Omental fat pad (tissue), 3 donors: ENCODE measurements at regions not wholly inside any gene's neighbourhood (a gene's known extent, or its start where the extent isn't known, plus 50 kb on each side); places are given as distances from the start of the nearest gene placed in this dataset.

Experiments used
- ATAC-seq: fragments of 150-250 bp; one replicate; pipeline ENCODE4 v1.9.1; 2016; ENCODE audit warnings: mild to moderate bottlenecking, moderate library complexity; ENCODE audit not compliant: low FRiP score
- DNase-seq: peaks from one replicate; pipeline ENCODE4 v3.0.0-alpha.2; 2019; ENCODE audit warnings: low spot score
- TF ChIP-seq, protein P1 (sequence below), 3 donors: fragments of 450-650 bp; IDR thresholded peaks; one replicate each; pipeline ENCODE4 v1.5.1; 2016 to 2017; ENCODE audit warnings: antibody characterized with exemption in 3 of 3, mild to moderate bottlenecking in 3 of 3, moderate library complexity in 2 of 3

DNA sequence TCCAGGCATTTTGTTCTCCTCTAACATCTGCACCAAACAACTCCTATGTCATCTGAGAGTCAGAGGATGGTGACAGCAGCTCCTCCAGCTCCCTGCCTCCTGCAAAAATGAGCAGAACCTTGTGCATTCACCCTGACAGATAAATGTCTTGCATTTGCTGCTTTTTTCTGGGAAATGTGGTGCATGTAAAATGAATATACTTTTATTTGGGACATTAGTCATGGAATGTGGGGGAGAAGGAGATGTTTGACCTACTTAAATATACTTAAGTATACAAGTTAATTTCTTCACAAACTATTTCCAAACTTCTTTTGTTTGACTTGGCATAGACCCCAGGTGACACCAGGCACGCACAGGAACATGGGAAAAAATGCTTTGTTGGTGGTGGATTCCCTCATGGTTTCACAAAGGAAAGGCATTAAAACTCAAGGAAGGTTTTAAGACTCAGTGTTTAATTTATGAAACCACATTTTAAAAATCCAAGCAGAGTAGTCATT, 181.8 kb upstream of the MCHR2 start:
- ATAC-seq (peak; percentile 69), DNase-seq (no peak)
- TF ChIP-seq, protein P1, sequence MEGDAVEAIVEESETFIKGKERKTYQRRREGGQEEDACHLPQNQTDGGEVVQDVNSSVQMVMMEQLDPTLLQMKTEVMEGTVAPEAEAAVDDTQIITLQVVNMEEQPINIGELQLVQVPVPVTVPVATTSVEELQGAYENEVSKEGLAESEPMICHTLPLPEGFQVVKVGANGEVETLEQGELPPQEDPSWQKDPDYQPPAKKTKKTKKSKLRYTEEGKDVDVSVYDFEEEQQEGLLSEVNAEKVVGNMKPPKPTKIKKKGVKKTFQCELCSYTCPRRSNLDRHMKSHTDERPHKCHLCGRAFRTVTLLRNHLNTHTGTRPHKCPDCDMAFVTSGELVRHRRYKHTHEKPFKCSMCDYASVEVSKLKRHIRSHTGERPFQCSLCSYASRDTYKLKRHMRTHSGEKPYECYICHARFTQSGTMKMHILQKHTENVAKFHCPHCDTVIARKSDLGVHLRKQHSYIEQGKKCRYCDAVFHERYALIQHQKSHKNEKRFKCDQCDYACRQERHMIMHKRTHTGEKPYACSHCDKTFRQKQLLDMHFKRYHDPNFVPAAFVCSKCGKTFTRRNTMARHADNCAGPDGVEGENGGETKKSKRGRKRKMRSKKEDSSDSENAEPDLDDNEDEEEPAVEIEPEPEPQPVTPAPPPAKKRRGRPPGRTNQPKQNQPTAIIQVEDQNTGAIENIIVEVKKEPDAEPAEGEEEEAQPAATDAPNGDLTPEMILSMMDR (IDR thresholded peaks at IDR 0.05): no peak

DNA sequence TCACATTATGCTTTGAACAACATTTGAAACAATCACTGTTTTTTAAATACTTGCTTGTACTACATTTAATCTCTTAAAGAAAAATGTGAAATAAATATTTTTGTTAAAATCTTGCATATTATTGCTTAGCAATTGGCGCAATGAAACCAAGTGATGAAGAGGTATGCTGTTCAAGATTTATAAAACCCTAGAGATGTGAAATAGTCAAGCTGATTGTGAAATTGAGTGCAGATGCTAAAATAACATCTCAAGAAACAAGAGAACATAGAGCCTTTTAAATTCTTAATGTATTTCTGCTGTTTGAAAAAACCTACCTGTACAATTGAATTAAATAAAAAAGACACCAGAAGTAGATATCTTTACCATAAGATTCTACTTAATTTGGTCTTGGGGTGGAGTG, 179.2 kb upstream of the MCHR2 start:
- ATAC-seq (no peak), DNase-seq (no peak)
- TF ChIP-seq, protein P1 (IDR thresholded peaks at IDR 0.05): no peak

DNA sequence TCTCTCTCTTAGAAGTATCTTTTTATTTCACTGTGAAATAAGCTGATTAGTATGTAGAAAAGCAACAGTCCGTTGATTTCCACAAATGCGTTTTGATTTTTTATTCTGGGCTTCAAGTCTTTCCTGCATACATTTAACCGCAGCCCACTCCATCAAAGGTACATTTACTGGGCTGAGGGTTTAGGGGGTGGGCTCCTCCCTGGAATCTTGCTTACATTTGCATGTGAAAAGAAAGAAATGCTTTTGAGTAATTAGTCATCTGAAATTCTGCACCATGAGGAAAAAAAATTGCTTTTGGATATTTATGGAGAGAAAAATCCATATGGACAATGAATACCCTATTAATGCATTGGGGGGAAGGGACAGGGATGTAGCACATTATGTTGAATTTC, 178.3 kb upstream of the MCHR2 start:
- TF ChIP-seq, protein P1 (IDR thresholded peaks at IDR 0.05): no peak
- DNase-seq (no peak), ATAC-seq (no peak)

DNA sequence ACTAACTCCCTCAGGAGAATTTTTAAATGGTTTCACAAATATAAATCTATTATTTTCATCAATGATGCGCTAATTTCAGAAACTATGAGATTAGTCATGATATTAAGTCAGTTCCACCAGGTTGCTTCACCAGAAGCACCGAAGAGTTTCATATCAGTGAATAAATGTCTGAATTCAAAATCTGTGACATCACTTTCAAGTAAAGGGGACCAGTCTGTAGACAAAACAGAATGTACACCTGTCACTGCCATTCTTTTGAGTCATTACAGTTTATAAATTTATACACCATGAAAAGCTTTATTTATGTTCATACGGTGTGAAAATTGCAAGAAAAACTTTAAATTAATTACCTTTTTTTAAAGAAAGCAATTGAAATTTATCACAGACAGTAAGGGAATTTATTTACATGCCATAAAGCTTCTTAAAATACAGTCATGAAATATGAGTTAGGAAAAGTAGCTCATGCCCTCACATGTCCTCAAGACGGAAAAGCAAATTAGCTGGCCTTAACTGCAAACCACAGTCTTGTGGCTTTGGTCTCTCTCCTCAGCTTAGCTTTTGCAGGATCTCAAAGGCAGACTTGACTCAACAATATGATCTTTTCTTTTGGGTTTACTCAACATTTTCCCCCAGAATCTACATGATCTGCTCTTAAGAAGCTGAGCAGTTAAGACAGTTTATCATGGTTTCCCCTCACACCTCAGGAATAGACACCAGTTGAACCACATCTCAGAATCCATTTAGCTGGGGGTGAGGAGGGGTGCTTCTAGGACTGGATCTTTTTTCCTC, 177.7 kb upstream of the MCHR2 start:
- TF ChIP-seq, protein P1 (IDR thresholded peaks at IDR 0.05): no peak
- no peak for ATAC-seq
- no peak for DNase-seq

DNA sequence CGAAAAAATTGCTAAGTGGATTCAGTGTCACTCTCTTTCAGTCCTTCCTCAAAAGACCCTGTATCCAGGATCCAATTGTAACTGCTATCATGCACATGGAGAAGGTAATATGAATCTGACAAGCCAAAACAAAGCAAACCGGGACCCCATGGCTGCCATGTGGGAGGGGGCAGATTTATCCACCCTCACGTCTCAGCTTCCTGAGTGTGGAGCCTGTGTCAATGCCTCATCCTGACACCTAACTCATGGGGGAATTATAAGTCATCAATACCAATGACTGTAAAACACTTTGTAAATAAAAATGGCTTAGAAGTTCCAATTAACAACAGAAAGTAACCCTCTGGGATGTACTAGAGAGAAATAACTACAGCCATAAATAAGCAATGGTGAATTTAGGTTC, 174.1 kb upstream of the MCHR2 start:
- no peak for DNase-seq

DNA sequence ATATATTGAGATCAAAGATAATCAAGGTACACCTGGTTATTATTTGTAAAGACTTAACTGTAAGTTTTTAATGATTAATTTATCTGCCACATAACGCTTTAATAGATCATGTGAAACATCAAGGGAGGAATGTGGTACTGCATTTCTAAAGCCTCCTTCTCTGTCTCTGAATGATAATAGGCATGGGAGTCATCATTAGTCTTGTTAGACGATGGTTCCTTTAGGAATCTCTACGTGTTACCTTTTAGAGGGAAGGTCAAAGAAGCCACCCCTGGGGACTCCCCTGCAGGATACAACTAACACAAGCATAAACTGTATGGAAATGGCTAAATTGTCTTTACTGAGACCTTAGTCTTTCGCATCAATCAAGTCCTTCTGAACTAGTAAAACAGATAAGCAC, 173.6 kb upstream of the MCHR2 start:
- TF ChIP-seq, protein P1 (IDR thresholded peaks at IDR 0.05): no peak
- no peak for DNase-seq
- no peak for ATAC-seq

More for the DNA sequence above, 174.1 kb upstream of the MCHR2 start:
- ATAC-seq: no peak
- TF ChIP-seq, protein P1 (IDR thresholded peaks at IDR 0.05): no peak

DNA sequence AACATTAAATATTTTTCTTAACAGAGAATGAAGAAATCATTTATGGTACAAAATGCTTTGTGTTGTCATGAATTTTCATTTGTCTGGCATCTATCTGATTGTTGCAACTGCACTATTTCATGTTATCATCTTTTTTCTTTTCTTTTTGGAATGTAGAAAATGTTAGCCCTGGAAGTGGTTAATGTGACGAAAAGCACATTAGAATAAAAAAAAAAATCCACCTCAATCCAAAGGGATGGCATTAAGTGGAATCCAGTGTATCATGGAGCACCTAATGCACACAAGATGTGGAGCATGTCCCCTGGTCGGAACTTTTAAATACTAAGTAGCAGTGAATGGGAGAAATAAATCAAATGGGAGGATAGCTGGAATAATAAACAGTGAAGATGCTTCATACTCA, 172.9 kb upstream of the MCHR2 start:
- DNase-seq (no peak), ATAC-seq (no peak)
- TF ChIP-seq, protein P1 (IDR thresholded peaks at IDR 0.05): no peak
